LoVo (cell line): ENCODE measurements at regions not wholly inside any gene's neighbourhood (a gene's known extent, or its start where the extent isn't known, plus 50 kb on each side); places are given as distances from the start of the nearest gene placed in this dataset.

ENCODE experiments used
- DNase-seq: peaks from one replicate; pipeline ENCODE4 v3.0.0-alpha.2; 2016; ENCODE audit warnings: low spot score

DNA sequence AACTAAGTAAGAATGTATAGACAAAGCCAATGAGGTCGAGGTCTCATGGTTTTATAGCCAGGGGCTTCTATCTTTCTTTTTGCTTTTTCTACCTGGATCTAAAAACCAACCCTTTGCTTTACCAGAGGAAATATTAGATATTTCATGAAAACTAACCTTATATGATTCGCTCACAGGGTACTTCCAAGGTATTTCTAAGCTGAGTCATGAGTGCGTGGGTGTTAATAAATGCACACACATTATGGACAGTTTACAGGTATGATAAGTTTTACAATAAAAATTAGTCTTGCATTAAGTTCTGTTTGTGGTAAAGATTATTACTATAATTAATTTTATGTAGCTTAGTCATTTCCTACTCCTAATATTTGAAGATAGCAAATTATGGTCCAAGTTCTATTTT is 217.2 kb downstream of the CHRM3 start:
- no peak for DNase-seq

- no peak for DNase-seq
Measured at GRCh38 chr1:239606850-239607400, 220.6 kb downstream of the CHRM3 start.

- DNase-seq = no peak
Measured at GRCh38 chr1:239608469-239608868, 222.1 kb downstream of the CHRM3 start.

DNA sequence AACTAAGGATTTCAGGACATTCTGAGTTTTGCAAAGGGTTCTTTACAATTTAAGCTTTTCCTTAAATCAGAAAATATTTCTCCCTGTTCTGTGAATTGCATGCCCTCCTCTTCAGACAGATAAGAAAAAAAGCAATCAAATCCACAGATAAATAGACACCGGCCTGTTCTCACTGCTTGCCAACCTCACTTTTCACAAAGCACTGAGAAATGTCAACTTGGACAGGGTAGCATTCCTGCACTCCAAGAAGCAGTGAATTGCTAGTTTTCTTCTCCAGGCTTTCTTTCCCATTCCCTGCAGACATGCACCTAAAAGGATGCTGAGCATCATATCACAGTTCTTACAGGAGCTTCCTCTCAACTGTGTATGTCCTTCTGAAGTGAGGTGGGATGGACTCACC is 226.0 kb downstream of the CHRM3 start:
- no peak for DNase-seq

- no peak for DNase-seq
Measured at GRCh38 chr1:239616673-239617072, 230.3 kb downstream of the CHRM3 start.

GRCh38 chr1:239617259-239617658 is 230.9 kb downstream of the CHRM3 start:
- no peak for DNase-seq

DNA sequence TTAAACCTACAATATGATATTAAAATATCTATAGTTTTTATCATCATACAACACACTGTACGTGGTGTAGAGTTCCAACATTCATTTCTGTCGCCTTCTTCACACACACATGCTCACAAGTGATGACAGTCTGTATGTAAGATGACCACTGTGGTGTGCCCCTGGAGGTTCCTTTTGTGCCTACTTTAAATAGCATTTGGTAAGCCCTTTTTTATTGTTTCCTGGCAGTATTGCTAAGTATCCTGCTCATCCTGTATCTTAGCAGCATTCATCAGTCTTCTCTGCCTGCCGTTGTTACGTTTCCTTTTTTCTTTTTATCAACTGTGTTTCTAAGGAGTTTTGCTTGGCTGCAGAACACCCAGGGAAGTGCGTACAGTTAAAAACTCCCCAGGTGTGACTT is 231.4 kb downstream of the CHRM3 start:
- DNase-seq = no peak

DNA sequence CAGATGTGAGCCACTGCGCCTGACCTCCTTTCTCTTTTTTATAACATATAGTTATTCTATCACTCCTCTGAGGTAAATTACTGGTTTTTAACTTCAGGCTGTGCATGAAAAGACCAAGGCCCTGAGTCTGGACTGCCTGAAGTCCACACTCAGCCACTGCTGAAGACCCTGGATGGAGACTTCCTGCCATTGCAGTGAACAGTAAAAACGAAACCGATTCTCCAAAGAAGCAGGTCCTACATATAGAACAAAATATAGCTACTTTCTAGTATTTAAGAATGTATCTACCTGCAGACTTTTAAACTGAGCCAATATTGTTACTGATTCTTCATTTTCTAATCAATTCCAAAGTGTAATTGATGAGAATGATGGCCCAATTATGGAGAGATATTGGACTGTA is 232.8 kb downstream of the CHRM3 start:
- no peak for DNase-seq

DNA sequence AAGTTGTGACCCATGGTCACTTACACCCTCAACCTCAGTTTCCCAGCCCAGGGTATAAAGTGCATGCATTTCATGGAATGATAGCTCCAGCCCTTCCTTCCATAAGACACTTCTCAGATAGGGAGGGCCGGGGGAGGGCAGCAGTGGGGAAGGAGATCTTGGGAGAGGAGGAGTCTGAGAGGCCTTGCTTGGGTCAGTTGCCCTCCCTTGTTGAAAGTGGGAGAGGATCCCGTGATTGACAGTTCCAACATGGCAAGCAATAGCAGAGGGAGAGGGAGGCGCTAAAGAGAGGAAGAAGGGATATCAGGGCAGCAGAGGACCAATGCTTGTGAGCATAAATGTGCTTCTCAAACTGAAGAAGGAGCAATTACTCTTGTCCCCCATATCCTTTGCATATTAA is 244.4 kb downstream of the CHRM3 start:
- DNase-seq = no peak

DNA sequence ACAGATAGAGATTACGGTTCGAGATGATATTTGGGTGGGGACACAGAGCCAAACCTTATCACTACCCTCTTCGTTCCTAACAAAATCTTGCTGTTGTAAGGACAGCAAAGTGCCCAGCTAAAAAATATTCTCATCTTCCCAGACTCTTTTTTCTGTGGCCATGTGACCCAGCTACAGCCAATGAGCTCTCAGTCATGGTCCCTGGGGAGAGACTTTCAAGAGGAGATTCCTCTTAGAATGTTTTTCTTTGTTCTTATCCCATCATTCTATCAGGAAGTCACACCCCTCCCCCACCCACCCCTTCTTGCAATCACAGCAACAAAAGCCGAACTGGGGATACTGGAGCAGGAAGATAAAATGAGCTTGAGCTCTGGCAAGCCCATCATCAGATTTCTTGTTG is 247.1 kb downstream of the CHRM3 start:
- no peak for DNase-seq

GRCh38 chr1:239635276-239635675 is 248.9 kb downstream of the CHRM3 start:
- no peak for DNase-seq

- DNase-seq = no peak
Measured at GRCh38 chr1:239636347-239636746, 250.0 kb downstream of the CHRM3 start.

- no peak for DNase-seq
Measured at GRCh38 chr1:239644604-239645003, 258.2 kb downstream of the CHRM3 start.

- DNase-seq = no peak
Measured at GRCh38 chr1:239647045-239647444, 260.7 kb downstream of the CHRM3 start.

GRCh38 chr1:239647964-239648632 is 261.7 kb downstream of the CHRM3 start:
- DNase-seq = no peak

DNA sequence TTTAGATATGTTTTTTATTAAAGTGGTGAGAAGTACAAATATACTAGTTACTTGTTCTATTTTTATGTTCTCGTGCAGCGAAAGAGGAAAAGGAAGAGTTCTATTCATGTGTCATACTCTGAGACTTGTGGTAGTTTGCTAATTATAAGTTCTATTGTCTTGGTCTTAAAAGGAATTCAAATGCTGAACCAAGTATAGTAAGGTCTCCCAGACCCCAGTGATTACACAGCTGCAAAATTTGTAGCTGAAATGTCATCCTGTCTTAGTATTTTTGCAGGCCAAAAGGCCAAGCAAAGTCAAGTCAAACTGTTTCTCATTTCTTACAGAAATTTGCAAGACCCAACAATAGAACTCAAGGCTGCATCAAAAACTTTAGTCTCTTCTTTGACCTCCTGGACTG is 268.7 kb downstream of the CHRM3 start:
- DNase-seq = no peak

GRCh38 chr1:239657291-239657690 is 270.9 kb downstream of the CHRM3 start:
- DNase-seq = no peak

- DNase-seq = no peak
Measured at GRCh38 chr1:239662950-239663349, 276.6 kb downstream of the CHRM3 start.

- no peak for DNase-seq
Measured at GRCh38 chr1:239672256-239672655, 285.9 kb downstream of the CHRM3 start.

DNA sequence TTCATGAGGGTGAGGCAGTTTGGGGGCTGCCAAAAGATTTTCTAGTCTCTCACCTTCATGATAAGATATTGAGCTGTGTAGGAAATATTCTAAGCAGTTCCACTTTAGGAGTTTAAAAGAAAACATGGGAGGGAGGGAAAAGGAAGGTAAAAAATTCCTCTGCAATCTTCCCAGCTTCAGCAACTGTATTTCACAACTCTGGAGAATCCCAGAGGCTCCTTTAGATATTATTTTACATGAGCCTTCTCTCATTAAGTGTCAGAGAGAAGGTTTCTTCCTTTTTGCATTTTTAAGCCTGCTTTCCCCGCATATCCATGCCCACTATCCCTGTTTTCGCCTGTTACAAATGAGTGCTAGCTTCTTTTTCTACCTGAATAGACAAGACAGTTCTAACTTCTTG is 289.4 kb downstream of the CHRM3 start:
- no peak for DNase-seq

DNA sequence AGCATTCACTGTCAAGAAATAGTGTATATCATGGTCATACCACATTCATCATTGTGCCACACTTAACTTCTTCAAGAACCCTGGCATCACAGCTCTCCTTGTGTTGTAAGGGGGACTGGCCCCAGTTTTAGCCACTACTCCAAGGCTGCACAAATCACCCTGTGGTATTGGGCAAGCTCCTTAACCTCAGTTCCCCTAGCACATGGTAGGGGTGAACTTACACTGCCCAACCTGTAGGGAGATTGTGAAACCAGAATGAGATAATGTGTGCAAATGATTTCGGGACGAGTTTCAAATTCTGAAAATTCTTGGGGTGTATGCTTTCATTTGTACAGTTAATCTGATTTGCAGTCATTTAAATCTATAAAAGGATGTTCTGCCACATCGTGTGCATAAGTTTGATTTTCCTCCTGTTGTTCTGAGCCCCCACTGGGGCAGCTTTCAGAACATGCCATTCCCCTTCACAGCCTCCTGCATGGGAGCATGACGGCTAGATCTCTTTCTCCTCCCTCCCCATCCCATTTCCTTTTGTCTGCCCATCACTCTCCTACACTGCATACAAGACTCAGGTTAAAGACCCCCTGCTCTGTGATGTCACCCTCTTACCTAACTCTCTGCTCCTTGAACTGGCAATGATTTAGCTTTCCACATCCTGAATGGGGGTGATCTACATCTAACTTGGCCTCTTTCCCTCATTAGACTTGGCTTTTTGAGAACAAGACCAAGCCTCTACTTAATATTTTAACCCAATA is 290.3 kb downstream of the CHRM3 start:
- DNase-seq = no peak

DNA sequence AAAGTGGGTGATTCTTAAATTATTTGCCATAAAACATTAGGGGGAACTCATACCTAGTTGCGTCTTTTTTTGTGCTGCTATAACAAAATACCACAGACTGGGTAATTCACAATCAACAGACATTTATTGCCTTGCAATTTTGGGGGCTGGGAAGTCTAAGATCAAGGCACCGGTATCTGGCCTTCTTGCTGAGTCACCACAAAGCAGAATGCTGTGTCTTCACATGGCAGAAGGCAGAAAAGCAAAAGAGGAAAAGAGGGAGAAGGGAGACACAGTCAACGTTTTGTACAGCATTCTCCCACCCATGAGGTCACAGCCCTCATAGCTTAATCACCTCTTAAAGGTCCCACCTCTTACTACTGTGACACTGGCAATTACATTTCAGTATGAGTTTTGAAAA is 291.0 kb downstream of the CHRM3 start:
- DNase-seq = no peak

DNA sequence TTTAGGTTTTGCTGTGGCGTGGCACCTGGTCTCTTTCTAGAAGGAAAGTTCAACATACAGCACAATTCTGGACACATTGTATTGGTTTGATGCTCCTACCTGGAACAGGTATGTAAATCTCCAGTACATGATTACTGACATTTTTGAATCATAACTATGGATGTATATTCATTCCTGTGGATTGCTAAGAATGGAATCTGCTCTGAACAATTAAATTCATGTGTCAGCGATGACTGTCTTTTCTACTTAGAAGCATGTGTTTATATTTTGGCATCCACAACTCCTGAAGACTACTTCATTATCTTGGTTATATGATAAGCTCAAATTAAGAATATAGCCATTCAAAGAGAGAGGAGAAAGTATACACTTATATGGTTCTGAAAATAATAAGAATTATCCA is 291.8 kb downstream of the CHRM3 start:
- no peak for DNase-seq

- no peak for DNase-seq
Measured at GRCh38 chr1:239682046-239682445, 295.7 kb downstream of the CHRM3 start.
